HepG2 (cell line): ENCODE measurements at regions not wholly inside any gene's neighbourhood (a gene's known extent, or its start where the extent isn't known, plus 50 kb on each side); places are given as distances from the start of the nearest gene placed in this dataset.

ENCODE experiments used
- ATAC-seq: fragments of 200-7000 bp; cut with Tn5 transposase; 3 replicates; pipeline ENCODE4 v1.9.1; 2020; ENCODE audit warnings: mild to moderate bottlenecking, moderate library complexity
- BruUV-seq: library from RNA; stranded (reverse); fragments of 400-500 nt; replicated peaks from 2 replicates; lab custom pipeline; 2021; lab: Mats Ljungman, UMichigan
- CTCF ChIA-PET: fragments of 300-600 bp; formaldehyde crosslinking; extraction: SDS; loops from one replicate; lab custom pipeline; 2021; ENCODE audit warnings: low total read pairs, inconsistent platforms, low intra/inter-chr PET ratio; lab: Yijun Ruan, JAX
- POLR2A ChIA-PET: fragments of 350-600 bp; sonication (Branson Sonifier 250); formaldehyde crosslinking; loops from one replicate; lab custom pipeline; 2020; ENCODE audit warnings: antibody characterized with exemption, inconsistent platforms; lab: Yijun Ruan, JAX
- DNase-seq: peaks from one replicate; pipeline ENCODE4 v3.0.0-alpha.2; 2015; ENCODE audit warnings: low spot score
- FAIRE-seq: peaks from 3 replicates; lab custom pipeline; 2011; peaks lifted over from hg19 to GRCh38; lab: Jason Lieb, UNC
- H2AFZ ChIP-seq: one replicate; pipeline ENCODE4 v1.6.1; 2011; ENCODE audit warnings: low read length, inconsistent platforms
- H3K27ac ChIP-seq: fragments of 300-600 bp; 3 replicates; pipeline ENCODE4 v1.8.0; 2011; ENCODE audit warnings: mixed run types, mild to moderate bottlenecking, mixed read lengths, low read length, inconsistent platforms; ENCODE audit not compliant: insufficient read depth; ENCODE audit errors: extremely low read length
- H3K27me3 ChIP-seq, 2 experiments: fragments of 200-600 bp in 1 of 2; 2 replicates in 1 of 2; 3 replicates in 1 of 2; pipeline versions ENCODE4 v1.6.0 to v1.8.0; 2011; ENCODE audit warnings: low read length in 2 of 2, mild to moderate bottlenecking in 2 of 2, moderate library complexity in 2 of 2, inconsistent platforms in 1 of 2; ENCODE audit not compliant: insufficient read depth in 2 of 2, control insufficient read depth in 1 of 2
- H3K36me3 ChIP-seq, 2 experiments: fragments of 200-600 bp in 1 of 2; replicated peaks in 1 of 2; 2 replicates in 1 of 2; 3 replicates in 1 of 2; pipeline versions ENCODE4 v1.5.1 to v1.8.0; 2011; ENCODE audit warnings: low read length in 2 of 2, inconsistent platforms in 1 of 2; ENCODE audit not compliant: insufficient read depth in 2 of 2, control insufficient read depth in 1 of 2
- H3K4me1 ChIP-seq: 2 replicates; pipeline ENCODE4 v1.5.1; 2012; ENCODE audit warnings: low read length, inconsistent platforms; ENCODE audit not compliant: insufficient read depth
- H3K4me2 ChIP-seq: 2 replicates; pipeline ENCODE4 v1.6.0; 2011; ENCODE audit warnings: low read depth, low read length, inconsistent platforms
- H3K4me3 ChIP-seq, 3 experiments: fragments of 200-600 bp in 1 of 3; sonication (generic), shearing (Covaris generic) in 1 of 3; replicated peaks in 1 of 3; 2 replicates each; pipeline ENCODE4 v1.5.1; 2011 to 2016; ENCODE audit warnings: low read length in 3 of 3, inconsistent platforms in 2 of 3, low read depth in 2 of 3, mild to moderate bottlenecking in 2 of 3, control low read depth in 1 of 3, mixed read lengths in 1 of 3; ENCODE audit not compliant: insufficient read depth in 1 of 3
- H3K79me2 ChIP-seq: one replicate; pipeline ENCODE4 v1.6.1; 2011; ENCODE audit warnings: low read length, inconsistent platforms; ENCODE audit not compliant: insufficient read depth
- H3K9ac ChIP-seq: 2 replicates; pipeline ENCODE4 v1.6.0; 2011; ENCODE audit warnings: mild to moderate bottlenecking, low read depth, low read length, inconsistent platforms; ENCODE audit not compliant: insufficient read depth
- H3K9me3 ChIP-seq: 2 replicates; pipeline ENCODE4 v1.5.1; 2012; ENCODE audit warnings: mild to moderate bottlenecking, low read length
- H4K20me1 ChIP-seq: 2 replicates; pipeline ENCODE4 v1.6.0; 2011; ENCODE audit warnings: inconsistent platforms, mild to moderate bottlenecking, low read length, moderate library complexity; ENCODE audit not compliant: insufficient read depth
- CBX5 ChIP-seq: sonication (generic); formaldehyde crosslinking; IDR thresholded peaks from 2 replicates; pipeline ENCODE4 v1.4.0; 2020; ENCODE audit warnings: missing genetic modification reagents, borderline replicate concordance
- FOXK1 ChIP-seq: sonication (generic); formaldehyde crosslinking; IDR thresholded peaks from 2 replicates; pipeline ENCODE4 v1.4.0; 2020; ENCODE audit warnings: low read depth, missing genetic modification reagents, borderline replicate concordance
- HOXA3 ChIP-seq: sonication (generic); formaldehyde crosslinking; IDR thresholded peaks from 2 replicates; pipeline ENCODE4 v1.5.0; 2020; ENCODE audit warnings: missing genetic modification reagents
- KMT2A ChIP-seq: sonication (generic); formaldehyde crosslinking; IDR thresholded peaks from 2 replicates; pipeline ENCODE4 v1.4.0; 2020; ENCODE audit warnings: missing genetic modification reagents
- RAD51 ChIP-seq: fragments of 450-650 bp; IDR thresholded peaks from 2 replicates; pipeline ENCODE4 v1.6.1; 2016; ENCODE audit warnings: borderline replicate concordance
- RFXANK ChIP-seq: IDR thresholded peaks from 2 replicates; pipeline ENCODE4 v1.6.1; 2016
- ZSCAN20 ChIP-seq: sonication (generic); formaldehyde crosslinking; IDR thresholded peaks from 2 replicates; pipeline ENCODE4 v1.4.0; 2020; ENCODE audit warnings: missing genetic modification reagents, mild to moderate bottlenecking, borderline replicate concordance
- WGBS: methylation state at CpG from one replicate; pipeline ENCODE4 v1.1.6; 2017; ENCODE audit warnings: low lambda C conversion rate; 5-methylcytosine and 5-hydroxymethylcytosine counted together
- in situ Hi-C: cut with HindIII; loops from 2 replicates; pipeline ENCODE4 v1.10.0; 2017; ENCODE audit warnings: low pct_unique_long_range_greater_than_20kb; ENCODE audit not compliant: extremely low pct_ligation_motif_present
- intact Hi-C: fragments of 100-400 bp; cut with micrococcal nuclease; formaldehyde crosslinking; loops from one replicate; pipeline ENCODE4 v1.10.0; 2022; ENCODE audit not compliant: unreplicated experiment
- TF ChIP-seq, protein P1 (sequence below): sonication (generic); formaldehyde crosslinking; IDR thresholded peaks from 2 replicates; pipeline ENCODE4 v1.5.0; 2020; ENCODE audit warnings: missing genetic modification reagents
- TF ChIP-seq, protein P2 (sequence below): sonication (generic); formaldehyde crosslinking; IDR thresholded peaks from 2 replicates; pipeline ENCODE4 v1.4.0; 2020; ENCODE audit warnings: missing genetic modification reagents

DNA sequence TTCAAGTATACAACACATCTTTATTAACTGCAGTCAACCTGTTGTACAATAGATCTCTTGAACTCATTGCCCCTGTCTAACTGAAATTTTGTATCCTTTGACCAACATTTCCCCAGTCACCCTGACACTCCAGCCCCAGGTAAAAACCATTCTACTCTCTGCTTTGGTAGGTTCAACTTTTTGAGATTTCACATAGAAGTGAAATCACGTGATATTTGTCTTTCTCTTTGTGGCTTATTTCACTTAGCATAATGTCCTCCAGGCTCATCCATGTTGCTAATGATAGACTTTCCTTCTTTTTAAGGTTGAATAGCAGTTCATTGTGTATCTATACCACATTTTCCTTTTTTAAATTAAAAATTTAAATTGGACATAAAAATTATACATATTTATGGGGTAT is 126.5 kb upstream of the MAN2A1 start:
- in situ Hi-C loops (no loop called here), intact Hi-C loops (no loop called here)
- no peak for ATAC-seq
- Histone ChIP-seq H2AFZ (no peak overlapping the region), H3K27ac (no peak overlapping the region), H3K36me3 (no peaks in the 10 kb centered on the region), H3K27me3 (no peaks in the 10 kb centered on the region), H3K4me1 (no peaks in the 10 kb centered on the region; the same call in 1 of the 2 replicates), H3K9ac (no peak overlapping the region), H3K79me2 (no peaks in the 10 kb centered on the region), H4K20me1 (no peaks in the 10 kb centered on the region), H3K4me3 (no peak overlapping the region), H3K4me2 (no peak overlapping the region), H3K9me3 (no peaks in the 10 kb centered on the region)
- ChIA-PET POLR2A (no interaction called here), CTCF (no interaction called here)
- no TSS peak for BruUV-seq
- FAIRE-seq, result no peak
- WGBS, result 6% methylated on average over 1 of the region's 1 CpG
- DNase-seq, result no peak
- TF ChIP-seq RAD51, result peak; percentile 58; the same call in 1 of the 2 replicates
- TF ChIP-seq, protein P1, sequence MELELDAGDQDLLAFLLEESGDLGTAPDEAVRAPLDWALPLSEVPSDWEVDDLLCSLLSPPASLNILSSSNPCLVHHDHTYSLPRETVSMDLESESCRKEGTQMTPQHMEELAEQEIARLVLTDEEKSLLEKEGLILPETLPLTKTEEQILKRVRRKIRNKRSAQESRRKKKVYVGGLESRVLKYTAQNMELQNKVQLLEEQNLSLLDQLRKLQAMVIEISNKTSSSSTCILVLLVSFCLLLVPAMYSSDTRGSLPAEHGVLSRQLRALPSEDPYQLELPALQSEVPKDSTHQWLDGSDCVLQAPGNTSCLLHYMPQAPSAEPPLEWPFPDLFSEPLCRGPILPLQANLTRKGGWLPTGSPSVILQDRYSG, result no peak
- no peak for TF ChIP-seq HOXA3
- TF ChIP-seq ZSCAN20 (CRISPR knock-in tag), result no peak
- no peak for TF ChIP-seq RFXANK (CRISPR knock-in tag)
- no peak for TF ChIP-seq FOXK1 (CRISPR knock-in tag)
- TF ChIP-seq, protein P2, sequence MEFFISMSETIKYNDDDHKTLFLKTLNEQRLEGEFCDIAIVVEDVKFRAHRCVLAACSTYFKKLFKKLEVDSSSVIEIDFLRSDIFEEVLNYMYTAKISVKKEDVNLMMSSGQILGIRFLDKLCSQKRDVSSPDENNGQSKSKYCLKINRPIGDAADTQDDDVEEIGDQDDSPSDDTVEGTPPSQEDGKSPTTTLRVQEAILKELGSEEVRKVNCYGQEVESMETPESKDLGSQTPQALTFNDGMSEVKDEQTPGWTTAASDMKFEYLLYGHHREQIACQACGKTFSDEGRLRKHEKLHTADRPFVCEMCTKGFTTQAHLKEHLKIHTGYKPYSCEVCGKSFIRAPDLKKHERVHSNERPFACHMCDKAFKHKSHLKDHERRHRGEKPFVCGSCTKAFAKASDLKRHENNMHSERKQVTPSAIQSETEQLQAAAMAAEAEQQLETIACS, result no peak
- TF ChIP-seq KMT2A, result no peak
- TF ChIP-seq, all 625 proteins: peak for 1

DNA sequence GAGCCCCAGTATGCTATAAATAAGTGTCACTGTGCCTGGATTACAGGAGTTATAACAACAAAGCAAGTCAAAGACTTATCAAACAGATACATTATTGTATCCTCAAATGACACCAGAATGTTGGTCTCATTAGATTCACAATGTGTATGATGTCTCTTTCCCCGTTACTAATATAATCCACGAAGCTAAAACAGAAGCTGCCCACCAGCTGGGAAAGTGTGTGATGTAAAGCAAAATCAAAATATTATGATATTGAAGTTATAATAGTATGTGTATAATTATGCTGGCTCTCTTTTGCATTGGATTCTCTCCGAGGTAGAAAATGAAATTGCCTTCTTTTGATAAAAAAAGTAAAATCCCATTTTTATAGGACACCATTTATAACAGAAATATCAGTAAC is 127.3 kb upstream of the MAN2A1 start:
- no peak for ATAC-seq
- H3K9me3 ChIP-seq, result no peaks in the 10 kb centered on the region
- no peaks in the 10 kb centered on the region for H3K79me2 ChIP-seq
- FAIRE-seq, result no peak
- no peaks in the 10 kb centered on the region for H3K4me1 ChIP-seq
- H3K27ac ChIP-seq, result no peak overlapping the region
- H3K4me3 ChIP-seq, result no peak overlapping the region
- DNase-seq, result no peak
- H3K27me3 ChIP-seq, result no peaks in the 10 kb centered on the region
- H3K9ac ChIP-seq, result no peak overlapping the region
- 2% methylated on average over 3 of the region's 3 CpGs for WGBS
- BruUV-seq, result no TSS peak
- ChIA-PET POLR2A (no interaction called here), CTCF (no interaction called here)
- no peaks in the 10 kb centered on the region for H3K36me3 ChIP-seq
- intact Hi-C loops (no loop called here), in situ Hi-C loops (no loop called here)
- H3K4me2 ChIP-seq, result no peak overlapping the region
- TF ChIP-seq CBX5 (CRISPR knock-in tag), result no peak
- no peak overlapping the region for H2AFZ ChIP-seq
- no peaks in the 10 kb centered on the region for H4K20me1 ChIP-seq
